G401 (cell line): ENCODE measurements at regions not wholly inside any gene's neighbourhood (a gene's known extent, or its start where the extent isn't known, plus 50 kb on each side); places are given as distances from the start of the nearest gene placed in this dataset.

Experiments
- DNase-seq: peaks from one replicate; pipeline ENCODE4 v3.0.0-alpha.2; 2015; ENCODE audit warnings: low spot score
- in situ Hi-C: cut with HindIII; loops from 2 replicates; pipeline ENCODE4 v1.10.0; 2016; ENCODE audit warnings: low sequenced_read_pairs, mixed read lengths

DNA sequence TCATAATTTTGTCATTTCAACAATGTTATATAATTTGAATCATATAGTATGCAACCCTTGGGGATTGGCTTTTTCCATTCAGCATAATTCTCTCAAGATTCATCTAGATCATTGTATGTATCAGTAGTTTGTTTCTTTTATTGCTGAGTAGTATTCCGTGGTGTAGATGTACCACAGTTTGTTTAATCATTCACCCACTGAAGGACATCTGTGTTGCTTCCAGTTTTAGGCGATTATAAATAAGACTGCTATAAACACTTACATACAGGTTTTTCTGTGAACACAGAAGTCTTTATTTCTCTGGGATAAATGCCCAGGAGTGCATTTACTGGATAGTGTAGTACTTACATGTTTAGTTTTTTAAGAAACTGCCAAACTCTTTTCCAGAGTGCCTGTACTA is 374.1 kb downstream of the DEPDC1B start:
- in situ Hi-C loops = no loop called here
- no peak for DNase-seq

DNA sequence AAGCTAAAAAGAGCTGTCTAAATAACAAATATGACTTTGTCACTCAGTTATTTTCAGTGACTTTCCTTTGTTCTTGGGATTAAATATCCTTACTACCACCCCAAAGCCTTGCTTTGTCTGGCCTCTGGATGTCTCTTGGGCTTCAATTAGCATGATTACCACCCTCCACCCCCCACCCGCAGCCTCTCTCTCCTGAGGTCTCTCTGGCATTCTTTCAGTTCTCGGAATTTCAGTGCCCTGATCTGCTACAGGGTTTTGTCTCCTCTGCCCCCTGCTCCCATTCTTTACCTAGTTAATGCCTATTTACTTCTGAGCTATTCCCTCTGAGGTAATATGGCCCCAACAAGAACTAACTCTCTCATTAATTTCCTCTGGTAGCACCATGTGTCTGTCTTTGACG is 376.4 kb downstream of the DEPDC1B start:
- no peak for DNase-seq
- in situ Hi-C loops = no loop called here

DNA sequence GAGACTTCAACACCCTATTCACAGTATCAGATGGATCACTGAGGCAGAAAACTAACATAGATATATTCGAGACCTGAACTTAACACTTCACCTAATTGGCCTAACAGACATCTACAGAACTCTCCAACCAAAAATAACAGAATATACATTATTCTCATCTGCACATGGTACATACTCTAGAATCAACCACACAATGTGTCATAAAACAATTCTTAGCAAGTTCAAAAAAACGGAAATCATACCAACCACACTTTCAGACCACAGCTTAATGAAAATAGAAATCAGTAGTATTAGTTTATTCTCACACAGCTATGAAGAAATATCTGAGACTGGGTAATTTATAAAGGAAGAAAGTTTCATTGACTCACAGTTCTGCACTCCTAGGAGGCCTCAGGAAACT is 387.9 kb downstream of the DEPDC1B start:
- in situ Hi-C loops = no loop called here
- no peak for DNase-seq

DNA sequence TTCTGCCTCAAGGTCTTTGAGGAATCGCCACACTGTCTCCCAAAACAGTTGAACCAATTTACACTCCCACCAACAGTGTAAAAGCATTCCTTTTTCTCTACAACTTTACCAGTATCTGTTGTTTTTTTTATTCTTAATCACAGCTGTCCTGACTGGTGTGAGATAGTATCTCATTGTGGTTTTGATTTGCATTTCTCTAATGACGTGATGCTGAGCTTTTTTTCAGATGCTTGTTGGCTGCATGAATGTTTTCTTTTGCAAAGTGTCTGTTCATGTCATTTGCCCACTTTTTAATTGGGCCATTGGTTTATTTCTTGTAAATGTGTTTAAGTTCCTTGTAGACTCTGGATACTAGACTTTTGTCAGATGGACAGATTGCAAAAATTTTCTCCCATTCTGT is 400.0 kb downstream of the DEPDC1B start:
- no peak for DNase-seq
- in situ Hi-C loops = no loop called here

DNA sequence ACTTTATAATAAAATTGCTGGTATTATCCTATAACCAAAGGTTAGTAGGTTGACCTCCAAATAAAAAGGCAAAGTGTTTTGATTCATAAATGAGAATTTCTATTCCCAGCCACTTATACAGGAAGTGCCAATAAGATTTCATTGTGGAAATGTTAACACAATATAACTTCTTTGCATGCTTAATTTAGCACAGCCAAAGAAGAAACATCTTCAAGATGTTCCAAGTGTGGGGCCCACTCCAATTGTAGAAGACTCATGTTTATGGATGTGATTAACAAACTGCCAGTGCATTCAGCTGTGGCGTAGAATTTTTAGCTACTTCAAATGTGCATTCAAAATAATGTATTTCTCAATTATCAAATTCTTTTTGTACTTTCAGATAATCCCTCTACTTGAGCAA is 402.3 kb downstream of the DEPDC1B start:
- in situ Hi-C loops = no loop called here
- no peak for DNase-seq

DNA sequence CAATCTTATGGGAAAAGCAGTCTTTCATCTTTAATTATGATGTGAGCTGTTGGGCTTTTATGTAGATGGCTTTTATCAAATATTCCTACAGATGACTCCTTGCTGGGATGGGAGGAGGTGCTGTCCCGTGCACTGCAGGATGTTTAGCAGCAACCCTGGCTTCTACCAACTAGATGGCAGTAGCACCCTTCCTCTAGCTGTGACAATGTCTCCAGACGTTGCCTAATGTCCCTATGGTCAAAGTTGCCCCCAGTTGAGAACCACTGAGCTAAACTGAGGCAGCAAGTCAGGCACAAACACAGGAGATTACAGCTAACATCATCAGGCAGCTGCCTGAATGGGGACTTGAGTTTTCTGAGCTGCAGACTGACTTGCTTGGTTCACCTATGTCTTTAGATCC is 401.9 kb upstream of the PDE4D start:
- in situ Hi-C loops = no loop called here
- DNase-seq = peak; percentile 8

DNA sequence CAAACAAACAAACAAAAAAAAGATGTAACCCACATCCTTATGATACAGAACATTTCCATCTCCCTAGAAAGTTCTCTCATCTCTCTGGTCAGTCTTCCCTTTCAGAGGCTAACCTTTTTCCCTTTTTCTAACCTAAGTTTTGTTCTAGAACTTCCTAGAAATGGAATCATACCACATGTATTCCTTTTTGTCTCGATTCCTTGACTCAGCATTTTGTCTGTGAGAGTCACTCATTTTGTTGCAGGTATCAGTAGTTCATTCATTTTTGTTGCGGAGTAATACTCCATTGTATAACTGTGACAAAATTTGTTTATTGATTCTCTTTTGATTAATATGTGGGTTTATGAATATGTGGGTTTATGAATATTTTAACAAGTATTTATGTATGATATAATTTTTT is 400.0 kb upstream of the PDE4D start:
- in situ Hi-C loops = no loop called here

DNA sequence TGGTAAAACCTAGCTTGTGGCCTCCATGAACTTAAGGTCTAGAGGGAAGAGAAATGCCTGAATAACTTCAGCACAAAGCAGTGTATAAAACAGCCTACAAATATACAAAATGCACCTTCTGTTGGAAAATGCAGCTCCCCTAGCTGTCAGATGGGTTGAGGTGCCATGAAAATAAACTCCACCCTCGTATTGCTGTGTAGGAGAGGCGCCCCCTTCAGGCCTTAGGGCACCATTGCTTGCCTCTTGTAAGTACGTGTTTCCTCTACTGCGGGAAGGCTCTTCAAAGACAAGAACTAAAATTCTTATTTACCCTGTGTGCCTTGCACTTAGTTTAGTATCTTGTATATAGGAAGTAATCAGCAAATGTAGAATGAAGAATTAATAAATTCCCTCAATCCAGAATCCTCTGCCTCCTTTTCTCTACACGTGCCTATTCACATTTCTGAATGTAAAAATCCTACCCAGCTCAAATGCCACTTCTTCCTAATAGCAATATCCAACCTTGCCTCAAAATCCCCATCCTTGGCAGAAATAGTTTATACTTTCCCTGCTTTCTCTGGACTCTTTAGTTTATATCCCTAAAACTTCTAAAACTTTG is 393.7 kb upstream of the PDE4D start:
- DNase-seq = peak; percentile 46
- in situ Hi-C loops = no loop called here

More for the DNA sequence above, 400.0 kb upstream of the PDE4D start:
- no peak for DNase-seq

DNA sequence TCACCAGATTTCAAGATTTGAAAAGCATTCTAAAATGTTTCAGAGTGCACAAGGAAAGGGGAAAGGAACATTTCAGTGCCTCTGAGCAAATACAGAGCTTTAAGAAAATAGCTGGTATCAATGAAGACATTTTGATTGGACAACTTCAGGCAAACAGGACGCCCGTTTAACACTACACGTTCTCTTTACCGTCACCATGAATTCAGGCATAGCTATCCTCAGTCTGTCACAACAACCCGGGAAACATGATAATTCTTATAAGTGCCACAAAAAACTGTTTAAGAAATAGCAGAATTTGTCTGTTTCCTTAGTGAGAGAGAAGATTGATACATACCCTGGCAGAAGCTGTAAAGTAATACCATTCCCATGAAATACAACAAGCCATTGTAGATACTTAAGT is 392.4 kb upstream of the PDE4D start:
- no peak for DNase-seq
- in situ Hi-C loops = no loop called here

DNA sequence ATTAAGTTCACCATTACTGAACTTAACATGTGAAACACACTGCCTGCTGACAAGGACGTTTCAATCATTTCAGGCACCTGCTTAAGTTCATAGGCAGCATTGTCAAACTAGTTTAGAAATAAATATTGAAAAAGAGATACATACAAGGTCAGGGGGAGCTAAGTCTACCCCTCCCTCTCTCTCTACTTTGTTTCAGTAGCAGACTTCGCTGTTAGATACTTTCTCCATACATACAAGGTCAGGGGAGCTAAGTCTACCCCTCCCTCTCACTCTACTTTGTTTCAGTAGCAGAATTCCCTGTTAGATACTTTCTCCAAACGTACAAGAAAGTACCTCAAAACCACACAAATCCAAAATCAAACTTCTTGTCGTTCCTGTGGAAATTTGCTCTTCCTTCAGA is 387.4 kb upstream of the PDE4D start:
- in situ Hi-C loops = no loop called here
- no peak for DNase-seq

DNA sequence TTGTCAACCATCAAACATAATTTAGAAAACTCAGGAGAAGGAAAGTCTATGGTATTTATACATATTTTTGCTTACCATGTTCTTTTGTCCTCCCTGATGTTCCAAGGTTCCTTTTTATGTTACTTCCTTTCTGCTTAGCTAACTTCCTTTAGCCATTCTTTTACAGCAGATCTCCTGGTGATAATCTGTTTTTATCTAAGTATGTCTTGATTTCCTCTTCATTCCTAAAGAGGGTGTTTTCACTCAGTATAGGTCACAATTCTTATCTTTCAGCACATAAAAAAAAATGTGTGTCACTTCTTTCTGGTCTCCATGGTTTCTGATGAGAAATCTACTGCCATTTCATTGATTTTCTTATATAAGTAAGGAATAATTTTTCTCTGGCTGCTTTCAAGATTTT is 384.4 kb upstream of the PDE4D start:
- in situ Hi-C loops = no loop called here
- no peak for DNase-seq

DNA sequence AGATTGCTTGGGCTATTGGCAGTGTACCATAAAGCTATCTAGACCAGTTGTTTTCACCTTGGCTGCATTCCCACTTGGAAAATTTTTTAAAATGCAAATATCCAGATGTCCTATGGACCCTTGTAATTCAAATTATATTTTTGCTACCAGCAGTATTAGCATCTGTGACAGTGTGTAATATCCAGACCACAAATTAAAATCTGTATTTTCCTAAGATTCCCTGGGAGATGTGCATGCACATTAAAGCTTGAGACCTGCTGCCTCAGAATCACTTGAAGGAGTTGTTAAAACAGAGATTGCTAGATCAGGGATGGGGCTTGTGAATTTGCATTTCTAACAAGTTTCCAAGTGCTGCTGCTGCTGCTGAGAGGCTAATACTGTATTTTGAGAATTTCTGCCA is 381.2 kb upstream of the PDE4D start:
- in situ Hi-C loops = no loop called here
- DNase-seq = no peak

DNA sequence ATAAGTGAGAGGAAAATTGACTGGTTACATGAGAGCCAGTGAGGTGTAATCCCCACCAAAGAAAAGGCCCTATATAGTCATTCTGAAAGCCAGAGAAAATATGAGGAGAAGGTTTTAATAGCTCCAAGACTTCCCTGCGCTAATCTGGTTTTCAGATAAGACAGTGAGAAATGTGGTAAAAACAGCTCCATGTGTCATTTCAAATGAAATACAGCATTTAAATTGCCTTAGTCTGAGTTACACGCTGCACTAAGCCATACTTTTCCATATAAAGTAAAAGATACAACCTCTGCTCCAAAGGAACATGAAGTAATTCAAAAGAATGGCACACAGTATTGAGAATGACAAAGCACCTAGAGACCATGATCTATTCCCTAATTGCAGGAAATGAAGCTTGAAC is 378.0 kb upstream of the PDE4D start:
- DNase-seq = no peak
- in situ Hi-C loops = no loop called here

DNA sequence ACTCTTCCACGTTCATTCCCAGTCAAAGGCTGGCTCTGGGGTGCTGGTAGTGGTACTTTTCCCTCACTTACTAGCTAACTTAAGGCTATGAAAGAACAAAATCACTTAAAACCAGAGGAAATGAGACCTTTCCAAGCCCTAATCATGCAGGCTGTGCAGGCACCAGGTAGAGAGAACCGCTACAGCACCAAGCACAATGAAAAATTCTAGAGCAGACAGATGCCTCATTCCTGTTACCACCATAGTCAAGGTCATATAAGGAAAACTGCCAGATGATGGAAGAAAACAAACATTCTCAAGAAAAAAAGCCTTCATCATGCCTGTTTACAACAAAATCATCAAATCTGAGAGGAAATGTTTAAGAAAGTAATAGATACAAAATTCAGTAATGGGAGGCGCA is 374.4 kb upstream of the PDE4D start:
- no peak for DNase-seq
- in situ Hi-C loops = no loop called here

DNA sequence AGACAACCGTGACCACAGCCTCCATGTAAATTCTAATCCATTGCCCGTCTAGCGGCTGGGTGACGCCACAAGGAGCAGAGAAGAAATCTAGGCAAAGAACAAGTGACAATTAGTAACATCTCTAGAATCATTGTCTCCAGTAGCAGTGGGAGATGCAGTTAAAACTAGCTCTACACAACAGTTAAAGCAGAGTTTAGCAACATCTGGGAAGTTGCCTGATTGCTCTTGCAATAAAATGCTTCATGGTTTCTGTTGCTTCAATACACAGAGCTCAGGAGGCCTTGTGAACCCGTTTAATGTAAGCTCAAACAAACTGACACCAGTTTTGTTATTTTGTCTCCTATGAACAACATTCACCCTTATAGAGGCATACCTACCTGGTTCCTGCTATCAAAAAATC is 369.8 kb upstream of the PDE4D start:
- in situ Hi-C loops = no loop called here
- DNase-seq = no peak

DNA sequence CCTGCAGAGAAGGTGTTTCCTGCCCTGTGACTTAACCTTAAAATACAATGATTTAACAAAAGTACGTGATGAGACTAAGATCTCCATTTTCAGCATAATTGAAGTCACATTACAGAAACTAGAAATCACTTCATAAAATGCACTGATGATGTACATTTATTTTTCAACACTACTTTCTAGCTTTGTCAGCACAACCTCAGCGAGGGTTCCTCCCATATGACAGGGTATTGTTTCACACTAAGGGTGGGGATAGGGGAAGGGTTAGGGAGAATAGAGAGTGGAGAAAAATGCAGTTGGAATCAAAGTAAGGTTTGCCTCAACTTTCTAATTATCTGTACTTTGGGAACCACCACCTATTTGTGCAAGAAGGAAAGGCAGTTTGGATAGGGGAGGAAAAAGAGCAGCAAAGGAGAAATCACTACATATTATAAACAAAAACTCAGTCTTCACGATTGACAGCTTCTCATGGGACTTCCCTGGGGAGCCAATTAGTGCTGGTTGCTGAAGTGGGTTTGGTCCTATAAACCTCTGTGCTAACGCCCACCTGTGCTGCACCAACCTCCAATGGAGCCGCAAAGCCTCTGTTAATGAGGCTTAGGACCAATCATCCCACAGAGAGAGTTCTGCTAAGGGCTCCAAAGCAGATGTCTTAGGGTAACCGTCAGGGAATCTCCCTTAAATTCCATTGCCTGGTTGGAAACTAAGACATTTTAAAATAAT is 369.2 kb upstream of the PDE4D start:
- DNase-seq = no peak
- in situ Hi-C loops = no loop called here

DNA sequence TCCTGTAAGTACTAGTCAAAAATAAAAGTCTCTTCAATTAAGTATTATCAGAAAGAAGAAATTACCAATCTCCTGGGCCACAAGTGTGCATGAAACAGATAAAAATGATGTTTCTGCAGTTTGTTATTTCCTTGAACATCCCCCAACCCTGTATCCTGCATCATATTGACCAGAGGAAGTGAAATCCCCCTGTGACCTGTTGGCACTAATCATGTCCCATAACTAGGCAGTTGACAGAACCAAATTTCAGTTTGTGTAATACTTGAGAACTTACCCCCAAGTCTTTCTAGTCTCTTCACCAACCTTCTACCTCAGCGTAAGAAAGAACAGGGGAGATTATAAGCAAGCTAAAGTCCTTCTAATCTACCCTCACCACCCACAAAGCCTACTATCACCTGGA is 368.2 kb upstream of the PDE4D start:
- in situ Hi-C loops = no loop called here
- DNase-seq = no peak

DNA sequence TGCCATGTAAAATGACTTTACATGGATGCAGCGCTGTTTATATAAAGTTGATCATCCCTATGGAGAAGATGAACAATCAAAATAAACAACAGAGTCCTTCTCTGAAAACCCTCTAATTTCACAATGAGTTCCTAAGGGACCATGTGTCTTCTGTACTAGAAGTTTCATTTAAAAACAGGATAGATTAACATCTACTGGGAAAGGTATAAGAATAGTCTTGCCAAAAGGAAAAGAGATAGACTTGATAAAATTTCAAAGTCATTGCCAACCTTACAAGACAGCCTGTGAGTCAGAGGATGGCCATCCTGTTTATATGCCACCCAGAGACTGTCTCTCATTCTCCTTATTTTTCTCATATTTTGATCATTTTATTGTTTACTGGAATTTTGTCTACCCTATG is 367.1 kb upstream of the PDE4D start:
- DNase-seq = no peak
- in situ Hi-C loops = no loop called here

DNA sequence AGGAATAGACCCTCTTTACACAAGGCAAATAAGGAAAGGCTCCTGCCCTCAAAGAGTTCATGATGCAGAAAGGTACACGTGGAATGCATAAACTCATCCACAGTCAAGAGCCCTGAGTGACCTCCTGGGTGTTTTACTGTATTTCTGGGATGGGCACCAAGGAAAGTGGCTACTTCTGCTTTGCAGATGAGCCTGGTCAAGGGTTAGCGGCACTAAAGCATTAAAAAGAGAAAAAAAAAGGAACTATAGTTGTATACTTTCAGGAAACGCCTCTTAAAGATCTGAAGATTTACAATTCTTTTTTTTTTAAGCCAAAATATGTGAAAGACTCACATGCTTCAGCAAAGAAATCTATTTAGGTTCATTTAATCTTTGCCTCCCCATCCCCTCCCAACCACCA is 366.2 kb upstream of the PDE4D start:
- in situ Hi-C loops = no loop called here

DNA sequence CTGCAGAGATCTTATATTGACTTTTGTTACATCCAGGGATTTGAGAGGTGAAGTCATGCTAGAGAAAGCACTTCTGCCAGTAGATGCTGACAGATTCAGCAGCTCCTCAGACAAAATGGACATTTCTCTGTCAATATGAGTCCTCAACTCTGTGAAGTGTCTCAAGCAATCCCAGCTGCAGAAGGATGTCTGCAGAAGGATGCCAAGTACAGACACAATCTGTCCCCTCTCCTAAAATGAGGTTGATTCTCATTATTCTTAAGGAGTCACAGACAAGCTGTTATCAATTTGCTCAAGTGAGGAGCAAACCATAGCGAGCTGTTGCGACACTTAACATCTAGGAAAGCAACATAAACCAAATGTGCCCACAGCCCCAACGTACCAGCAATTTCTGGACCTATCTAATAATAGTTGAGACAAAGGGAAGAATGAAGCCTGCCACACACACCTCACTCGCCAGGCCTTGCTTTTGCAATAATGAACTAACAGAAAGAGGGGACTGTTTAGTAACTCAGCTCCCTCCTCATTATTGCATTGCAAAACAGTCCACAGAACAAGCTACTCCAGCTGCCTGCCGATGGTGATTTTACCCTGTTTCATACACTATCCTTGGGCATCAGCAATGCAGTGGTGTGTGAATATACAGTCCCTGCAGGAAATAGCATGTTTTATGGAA is 364.2 kb upstream of the PDE4D start:
- in situ Hi-C loops = no loop called here

More for the DNA sequence above, 366.2 kb upstream of the PDE4D start:
- DNase-seq = no peak

DNA sequence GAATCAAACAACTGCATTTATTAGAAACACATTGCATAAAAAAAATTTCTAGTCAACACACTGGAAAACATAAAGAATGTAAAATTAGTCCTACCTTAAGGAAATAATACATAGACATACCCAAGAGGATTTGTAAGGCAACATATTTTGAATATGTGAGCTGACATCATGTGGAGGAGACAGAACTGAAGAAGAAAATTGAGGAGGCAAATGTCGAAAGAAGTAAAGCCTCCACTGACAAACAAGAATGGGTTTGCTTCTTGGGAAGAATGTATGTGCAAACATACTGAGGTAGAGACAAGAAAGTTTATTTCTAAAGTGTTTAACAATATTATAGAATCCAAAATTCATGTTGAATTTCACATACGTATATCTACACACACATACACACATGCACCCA is 363.0 kb upstream of the PDE4D start:
- DNase-seq = no peak
- in situ Hi-C loops = no loop called here

More for the DNA sequence above, 364.2 kb upstream of the PDE4D start:
- DNase-seq = no peak
